ENCODE measurements at regions not wholly inside any gene's neighbourhood (a gene's known extent, or its start where the extent isn't known, plus 50 kb on each side); places are given as distances from the start of the nearest gene placed in this dataset.

GRCh38 chr4:56267558-56267957 is 119.7 kb downstream of the AASDH start:
- TF ChIP-seq, protein P1, sequence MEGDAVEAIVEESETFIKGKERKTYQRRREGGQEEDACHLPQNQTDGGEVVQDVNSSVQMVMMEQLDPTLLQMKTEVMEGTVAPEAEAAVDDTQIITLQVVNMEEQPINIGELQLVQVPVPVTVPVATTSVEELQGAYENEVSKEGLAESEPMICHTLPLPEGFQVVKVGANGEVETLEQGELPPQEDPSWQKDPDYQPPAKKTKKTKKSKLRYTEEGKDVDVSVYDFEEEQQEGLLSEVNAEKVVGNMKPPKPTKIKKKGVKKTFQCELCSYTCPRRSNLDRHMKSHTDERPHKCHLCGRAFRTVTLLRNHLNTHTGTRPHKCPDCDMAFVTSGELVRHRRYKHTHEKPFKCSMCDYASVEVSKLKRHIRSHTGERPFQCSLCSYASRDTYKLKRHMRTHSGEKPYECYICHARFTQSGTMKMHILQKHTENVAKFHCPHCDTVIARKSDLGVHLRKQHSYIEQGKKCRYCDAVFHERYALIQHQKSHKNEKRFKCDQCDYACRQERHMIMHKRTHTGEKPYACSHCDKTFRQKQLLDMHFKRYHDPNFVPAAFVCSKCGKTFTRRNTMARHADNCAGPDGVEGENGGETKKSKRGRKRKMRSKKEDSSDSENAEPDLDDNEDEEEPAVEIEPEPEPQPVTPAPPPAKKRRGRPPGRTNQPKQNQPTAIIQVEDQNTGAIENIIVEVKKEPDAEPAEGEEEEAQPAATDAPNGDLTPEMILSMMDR (conservative IDR thresholded peaks at IDR 0.05; ENCODE audit: low read depth, low read length) = no peak
- no peak for TF ChIP-seq EZH2 (IDR thresholded peaks at IDR 0.05; ENCODE audit: borderline replicate concordance, low read depth, low read length, poor library complexity, severe bottlenecking)
